ENCODE measurements at regions not wholly inside any gene's neighbourhood (a gene's known extent, or its start where the extent isn't known, plus 50 kb on each side); places are given as distances from the start of the nearest gene placed in this dataset.

- H3K4me3 ChIP-seq (replicated peaks; ENCODE audit: low read depth, low read length) = no peak overlapping the region
- no peak for TF ChIP-seq CTCF (IDR thresholded peaks at IDR 0.05; ENCODE audit: low read length, missing control alignments)
- DNase-seq (ENCODE audit: low read depth) = no peak
These were observed 504.9 kb upstream of the MGMT start for GRCh38 chr10:128962182-128962581.

DNA sequence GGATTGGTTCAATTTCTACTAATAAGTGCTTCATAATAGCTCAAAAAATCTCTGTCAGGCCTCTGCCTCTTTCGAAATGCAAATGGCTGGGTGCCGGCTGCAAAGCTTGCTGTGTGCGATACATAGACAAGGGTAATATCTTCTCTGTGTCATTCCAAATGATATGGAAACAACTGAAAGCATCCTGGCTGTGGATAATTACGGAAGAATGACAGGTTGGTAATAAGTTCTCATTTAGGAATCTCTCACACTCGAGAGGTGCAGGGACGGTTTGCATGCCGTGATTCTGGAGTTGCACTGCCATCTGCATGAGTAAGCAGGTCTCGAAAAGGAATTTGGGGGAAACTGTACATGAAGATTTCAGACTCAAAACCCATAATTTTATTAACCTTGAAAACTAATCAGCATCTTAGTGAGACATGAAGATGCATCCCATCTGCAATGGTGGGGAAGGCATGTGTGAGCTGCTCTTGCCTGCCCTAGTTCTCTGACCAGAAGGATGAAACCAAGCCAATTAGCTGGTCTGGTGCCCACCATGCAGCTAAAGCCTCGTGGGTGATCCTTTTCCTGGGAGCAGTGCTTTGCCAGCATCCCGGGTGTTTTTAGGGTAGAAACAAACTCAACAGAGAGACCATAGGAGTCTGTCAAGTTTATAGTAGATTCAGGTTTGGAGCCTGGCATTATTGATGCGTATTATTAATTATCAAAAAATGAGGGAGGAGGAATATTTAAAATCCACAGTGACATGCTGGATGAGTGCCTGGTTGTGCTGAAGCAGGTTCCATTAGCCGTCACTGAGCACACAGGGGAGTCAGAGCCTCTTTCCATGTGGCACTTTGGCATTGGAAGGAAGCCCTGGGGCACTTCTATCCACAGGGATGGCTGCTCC, 503.6 kb upstream of the MGMT start:
- no peak for DNase-seq (ENCODE audit: low read depth)
- no peak for TF ChIP-seq CTCF (IDR thresholded peaks at IDR 0.05; ENCODE audit: low read length, missing control alignments)
- no peak overlapping the region for H3K4me3 ChIP-seq (replicated peaks; ENCODE audit: low read depth, low read length)

GRCh38 chr10:128964100-128964403, 503.0 kb upstream of the MGMT start:
- no peak overlapping the region for H3K4me3 ChIP-seq (replicated peaks; ENCODE audit: low read depth, low read length)
- DNase-seq (ENCODE audit: low read depth) = no peak
- no peak for TF ChIP-seq CTCF (IDR thresholded peaks at IDR 0.05; ENCODE audit: low read length, missing control alignments)

DNA sequence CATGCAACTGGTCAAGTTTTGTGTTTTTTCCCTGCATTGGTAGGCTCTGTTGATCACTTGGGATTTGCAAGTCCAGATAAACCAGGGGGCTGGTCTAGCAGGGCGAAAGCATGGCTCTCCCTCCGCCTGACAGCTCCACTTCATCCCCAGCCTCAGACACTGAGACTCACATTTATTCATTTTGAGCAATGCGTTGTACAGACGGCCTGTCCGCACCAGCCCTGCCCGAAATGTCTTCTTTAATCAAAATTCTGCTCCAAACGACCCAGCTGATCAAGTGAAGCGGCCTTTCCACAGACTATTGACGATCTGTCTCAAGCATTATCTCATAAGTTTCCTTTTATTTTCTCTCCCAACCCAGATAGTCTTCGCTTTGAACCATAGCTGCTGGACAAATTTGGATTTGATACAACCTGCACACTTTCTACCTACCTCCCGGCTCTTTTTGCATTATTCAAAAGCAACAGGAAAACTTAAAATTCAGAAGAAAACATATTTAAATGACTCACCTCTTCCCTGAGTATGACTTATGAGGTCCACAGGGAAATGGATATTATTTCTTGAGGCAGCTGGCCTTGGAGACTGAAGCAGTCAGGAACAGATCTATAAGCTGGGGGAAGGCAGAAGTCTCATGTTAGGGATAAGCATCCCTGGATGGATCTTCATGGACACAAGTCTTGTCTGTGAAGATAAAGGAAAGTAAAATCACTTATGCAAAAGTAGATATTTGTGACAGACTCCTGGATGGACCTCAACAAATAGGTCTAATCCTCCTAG, 498.9 kb upstream of the MGMT start:
- H3K4me3 ChIP-seq (replicated peaks; ENCODE audit: low read depth, low read length) = no peak overlapping the region
- no peak for TF ChIP-seq CTCF (IDR thresholded peaks at IDR 0.05; ENCODE audit: low read length, missing control alignments)
- no peak for DNase-seq (ENCODE audit: low read depth)

- H3K4me3 ChIP-seq (replicated peaks; ENCODE audit: low read depth, low read length) = no peak overlapping the region
- no peak for TF ChIP-seq CTCF (IDR thresholded peaks at IDR 0.05; ENCODE audit: low read length, missing control alignments)
- DNase-seq (ENCODE audit: low read depth) = no peak
These were observed 497.5 kb upstream of the MGMT start for GRCh38 chr10:128969551-128969950.

DNA sequence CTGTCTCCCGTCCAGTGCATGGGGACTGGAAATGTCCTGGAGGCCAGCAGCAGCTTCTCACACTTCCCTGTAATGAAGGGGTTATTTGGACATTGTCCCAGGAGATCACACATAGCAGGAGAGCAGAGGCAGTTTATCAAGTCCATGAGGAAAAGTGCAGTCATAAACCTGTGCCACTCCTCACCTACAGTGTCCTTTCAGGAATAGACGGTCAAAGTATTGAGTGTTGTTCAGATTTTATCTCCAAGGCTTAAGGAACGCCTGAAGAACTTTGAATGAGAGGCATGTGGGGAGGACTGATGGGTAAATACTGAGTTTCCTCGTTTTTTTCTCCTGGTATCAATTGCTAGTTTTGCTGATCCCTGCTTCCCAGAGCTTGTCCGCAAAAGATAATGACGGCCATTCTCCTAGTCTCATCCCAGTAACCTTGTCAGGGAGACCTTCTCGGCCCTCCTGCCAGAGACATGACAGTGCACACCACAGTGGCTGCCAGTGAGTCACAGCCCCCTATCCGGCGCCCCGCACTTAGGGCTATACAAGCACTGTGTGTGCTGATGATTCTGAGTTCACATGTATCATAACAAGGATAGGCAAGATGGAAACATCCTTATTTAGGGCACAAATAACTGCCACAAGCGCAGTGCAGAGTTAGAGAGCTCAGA, 495.5 kb upstream of the MGMT start:
- no peak overlapping the region for H3K4me3 ChIP-seq (replicated peaks; ENCODE audit: low read depth, low read length)
- TF ChIP-seq CTCF (IDR thresholded peaks at IDR 0.05; ENCODE audit: low read length, missing control alignments) = no peak
- DNase-seq (ENCODE audit: low read depth) = no peak

All from fibroblast of pulmonary artery (primary cell).